ENCODE measurements at regions not wholly inside any gene's neighbourhood (a gene's known extent, or its start where the extent isn't known, plus 50 kb on each side); places are given as distances from the start of the nearest gene placed in this dataset.

GRCh38 chr14:100442036-100442435 lies 118.9 kb downstream of the SLC25A47 start:
- no peak overlapping the region for H3K4me3 ChIP-seq (ENCODE audit: low read depth, low read length)
- no peak for TF ChIP-seq CTCF (conservative IDR thresholded peaks at IDR 0.05; ENCODE audit: low read depth, low read length)
- DNase-seq (ENCODE audit: low read depth) = no peak

DNA sequence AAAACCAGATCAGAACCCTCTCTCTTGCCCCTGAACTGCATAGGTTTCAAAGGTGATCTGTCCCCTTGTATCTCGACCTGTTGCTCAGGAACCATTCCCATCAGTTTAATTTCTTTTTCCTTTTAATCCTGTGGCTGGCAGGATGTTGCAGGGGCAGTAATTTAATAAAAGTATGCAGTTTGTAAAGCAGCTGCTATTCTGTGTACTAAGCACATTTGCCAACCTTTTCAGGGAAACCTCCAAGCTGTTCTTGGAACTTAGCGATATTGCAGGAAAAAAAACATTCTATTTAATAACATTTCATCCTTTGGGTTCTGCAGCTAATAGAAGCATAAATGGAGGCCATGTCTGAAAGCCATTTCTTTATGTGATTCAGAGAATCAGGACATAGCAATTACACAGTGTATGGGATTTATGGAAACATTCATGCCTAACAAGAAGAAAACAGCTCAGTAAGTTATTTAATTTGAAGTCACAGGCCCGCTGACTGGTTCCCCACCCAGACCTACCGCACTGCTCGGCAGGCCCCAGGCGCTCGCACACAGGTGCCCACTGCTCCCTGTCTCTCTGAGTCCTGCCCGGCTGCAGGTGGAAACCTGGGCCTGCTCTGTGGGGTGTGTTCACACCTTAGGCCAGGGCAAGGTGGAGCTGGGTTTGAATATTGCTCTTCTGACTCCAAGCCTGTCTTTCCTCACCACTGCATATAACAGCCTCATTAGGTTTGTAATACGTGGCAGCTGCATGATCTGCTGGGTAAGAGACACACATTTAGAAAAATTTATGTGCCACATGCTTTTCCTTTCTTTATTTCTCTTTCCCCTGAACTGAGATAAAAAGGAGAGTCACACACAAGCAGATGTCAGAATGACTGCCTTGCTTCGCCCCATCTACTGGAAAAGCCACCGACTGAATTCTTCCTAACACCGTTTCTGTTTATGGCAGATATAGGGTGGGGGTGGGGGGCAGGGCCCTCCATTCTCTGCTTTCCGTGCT lies 119.7 kb downstream of the SLC25A47 start:
- no peak for DNase-seq (ENCODE audit: low read depth)
- no peak overlapping the region for H3K4me3 ChIP-seq (ENCODE audit: low read depth, low read length)
- TF ChIP-seq CTCF (conservative IDR thresholded peaks at IDR 0.05; ENCODE audit: low read depth, low read length) = no peak

DNA sequence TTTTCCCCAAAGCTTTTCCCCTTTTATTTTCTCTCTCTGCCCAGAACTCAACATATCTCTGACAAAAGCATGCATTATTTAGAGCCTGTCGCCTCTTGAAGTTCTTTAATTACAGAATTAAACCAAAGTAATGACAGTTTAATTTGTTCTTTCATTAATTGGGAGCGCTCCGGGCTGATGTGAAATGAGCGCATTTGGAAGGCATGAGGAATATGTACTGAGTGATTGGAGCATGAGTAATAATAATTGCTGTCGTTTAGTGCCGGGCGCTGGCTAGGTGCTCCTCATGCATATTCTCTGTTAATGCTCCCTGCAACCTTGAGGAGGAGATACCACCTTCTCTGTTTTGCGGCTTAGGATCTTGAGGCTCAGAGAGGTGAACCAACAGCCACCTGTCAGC lies 120.5 kb downstream of the SLC25A47 start:
- H3K4me3 ChIP-seq (ENCODE audit: low read depth, low read length) = no peak overlapping the region
- DNase-seq (ENCODE audit: low read depth) = peak; percentile 34
- no peak for TF ChIP-seq CTCF (conservative IDR thresholded peaks at IDR 0.05; ENCODE audit: low read depth, low read length)

GRCh38 chr14:100445436-100446088 lies 122.4 kb downstream of the SLC25A47 start:
- no peak for DNase-seq (ENCODE audit: low read depth)
- no peak for TF ChIP-seq CTCF (conservative IDR thresholded peaks at IDR 0.05; ENCODE audit: low read depth, low read length)
- no peak overlapping the region for H3K4me3 ChIP-seq (ENCODE audit: low read depth, low read length)

GRCh38 chr14:100446572-100446971 lies 123.4 kb downstream of the SLC25A47 start:
- no peak for TF ChIP-seq CTCF (conservative IDR thresholded peaks at IDR 0.05; ENCODE audit: low read depth, low read length)

GRCh38 chr14:100448376-100448775 lies 125.2 kb downstream of the SLC25A47 start:
- no peak overlapping the region for H3K4me3 ChIP-seq (ENCODE audit: low read depth, low read length)
- no peak for TF ChIP-seq CTCF (conservative IDR thresholded peaks at IDR 0.05; ENCODE audit: low read depth, low read length)
- no peak for DNase-seq (ENCODE audit: low read depth)

More at GRCh38 chr14:100446572-100446971, 123.4 kb downstream of the SLC25A47 start:
- no peak overlapping the region for H3K4me3 ChIP-seq (ENCODE audit: low read depth, low read length)
- DNase-seq (ENCODE audit: low read depth) = no peak

All from choroid plexus epithelial cell (primary cell).